Heart right ventricle (tissue), 16 donors: ENCODE measurements at regions not wholly inside any gene's neighbourhood (a gene's known extent, or its start where the extent isn't known, plus 50 kb on each side); places are given as distances from the start of the nearest gene placed in this dataset.
A peak's percentile ranks its signal among the peaks of the same experiment; 100 is the strongest.

ENCODE experiments used
- ATAC-seq, 8 donors: fragments of 200-7000 bp; cut with Tn5 transposase; one replicate each; pipeline ENCODE4 v1.9.1; 2020; ENCODE audit warnings: mild to moderate bottlenecking in 8 of 8, moderate library complexity in 8 of 8, moderate number of reproducible peaks in 1 of 8
- DNase-seq, 2 donors: peaks; one replicate each; pipeline ENCODE4 v3.0.0-alpha.2; 2020
- H3K27ac ChIP-seq, 10 donors: fragments of 200-600 bp; sonication (generic) in 2 of 10; one replicate each; pipeline versions ENCODE4 v1.5.0 to v1.8.0; 2020 to 2022; ENCODE audit warnings: mild to moderate bottlenecking in 3 of 10
- H3K27me3 ChIP-seq, 7 donors: fragments of 200-600 bp; one replicate each; pipeline ENCODE4 v1.8.0; 2021 to 2022; ENCODE audit warnings: mild to moderate bottlenecking in 2 of 7
- H3K36me3 ChIP-seq, 9 donors: fragments of 200-600 bp; sonication (generic) in 1 of 9; one replicate each; pipeline versions ENCODE4 v1.5.0 to v1.8.0; 2020 to 2022; ENCODE audit warnings: mild to moderate bottlenecking in 2 of 9
- H3K4me1 ChIP-seq, 9 donors: fragments of 200-600 bp; sonication (generic) in 1 of 9; one replicate each; pipeline versions ENCODE4 v1.5.0 to v1.8.0; 2020 to 2022; ENCODE audit warnings: mild to moderate bottlenecking in 4 of 9
- H3K4me3 ChIP-seq, 10 donors: fragments of 200-600 bp; sonication (generic) in 2 of 10; one replicate each; pipeline versions ENCODE4 v1.5.0 to v1.8.0; 2020 to 2022; ENCODE audit warnings: mild to moderate bottlenecking in 7 of 10, moderate library complexity in 2 of 10
- H3K9me3 ChIP-seq, 11 donors: fragments of 200-600 bp in 10 of 11; sonication (generic) in 2 of 11; one replicate each; pipeline versions ENCODE4 v1.5.0 to v1.8.0; 2013 to 2022; ENCODE audit warnings: mild to moderate bottlenecking in 2 of 11, control low read depth in 1 of 11, moderate library complexity in 1 of 11
- whole genome bisulfite sequencing, 2 donors: extraction: QIAGEN DNeasy Blood & Tissue Kit; methylation state at CpG; one replicate each; pipeline ENCODE4 v1.1.7; 2013; ENCODE audit warnings: inconsistent platforms in 1 of 2; 5-methylcytosine and 5-hydroxymethylcytosine counted together
- intact Hi-C, 10 donors: fragments of 100-400 bp; cut with DNase I; formaldehyde crosslinking; loops; one replicate each; pipeline versions ENCODE4 v1.11.1 to v1.14.2; 2022
- TF ChIP-seq, protein P1 (sequence below), 9 donors: fragments of 200-600 bp; sonication (generic) in 2 of 9; IDR thresholded peaks; one replicate each; pipeline versions ENCODE4 v1.5.0 to v1.8.0; 2021 to 2022; ENCODE audit warnings: antibody characterized with exemption in 9 of 9, mild to moderate bottlenecking in 5 of 9, moderate library complexity in 1 of 9
- donor health status: Arrhythmogenic right ventricular cardiomyopathy.
- donor health status: ischemic (EF 13 %, LVEDD 7.1; RV severe dilation, severe dysfunction).
- donor health status: healthy with polysubstance abuse.
- donor health status: DM: no; HTN: yes; CAD: no.
- donor health status: DM: no; HTN: no; CAD: no.
- donor health status: ischemic (EF 25% LVEDD 6.9; RV normal size, moderate dysfunction).
- donor health status: ischemic (EF 25% LVEDD 5.7; RV mildly dilated, moderate dysfunction).
- donor health status: healthy.
- donor health status: DM: yes; HTN: yes; CAD: no.
- donor health status: Ischemic cardiomyopathy.
- donor health status: ischemic (EF 35%, LVEDD 5.7; RV mildly dilated, moderate dysfunction).
- donor health status: nonischemic (EF 11% LVEDD 7.7; RV severe dilation, severe dysfunction).
- donor health status: DM: yes; HTN: yes; CAD: no.
- donor health status: PGD.
- donor health status: ischemic (EF 29% LVEDD 5.4; RV normal size, mild dysfunction).
- donor health status: nonischemic (EF 23%, LVEDD 6.1; RV moderate dilation, normal function).

DNA sequence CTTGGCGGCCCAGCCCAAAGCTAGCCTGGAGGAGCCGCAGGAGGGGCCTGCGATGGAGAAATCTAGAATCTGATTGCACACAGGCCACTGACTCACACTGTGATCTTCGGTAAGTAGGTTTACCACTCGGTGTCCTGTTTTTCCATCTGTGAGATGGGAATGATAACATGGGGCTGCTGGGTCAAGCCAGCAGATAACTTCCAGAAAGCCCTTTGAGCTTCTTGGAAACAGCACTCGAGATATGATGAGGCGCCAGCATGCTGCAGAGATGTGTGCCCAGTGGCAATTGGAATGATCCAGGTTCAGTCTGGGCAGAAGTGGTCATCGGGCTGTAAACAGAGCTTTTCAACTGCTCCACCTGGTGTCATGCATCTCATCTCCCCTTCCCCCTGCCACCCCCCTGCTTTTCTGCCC, 771.3 kb upstream of the TBX3 start:
- TF ChIP-seq, protein P1, sequence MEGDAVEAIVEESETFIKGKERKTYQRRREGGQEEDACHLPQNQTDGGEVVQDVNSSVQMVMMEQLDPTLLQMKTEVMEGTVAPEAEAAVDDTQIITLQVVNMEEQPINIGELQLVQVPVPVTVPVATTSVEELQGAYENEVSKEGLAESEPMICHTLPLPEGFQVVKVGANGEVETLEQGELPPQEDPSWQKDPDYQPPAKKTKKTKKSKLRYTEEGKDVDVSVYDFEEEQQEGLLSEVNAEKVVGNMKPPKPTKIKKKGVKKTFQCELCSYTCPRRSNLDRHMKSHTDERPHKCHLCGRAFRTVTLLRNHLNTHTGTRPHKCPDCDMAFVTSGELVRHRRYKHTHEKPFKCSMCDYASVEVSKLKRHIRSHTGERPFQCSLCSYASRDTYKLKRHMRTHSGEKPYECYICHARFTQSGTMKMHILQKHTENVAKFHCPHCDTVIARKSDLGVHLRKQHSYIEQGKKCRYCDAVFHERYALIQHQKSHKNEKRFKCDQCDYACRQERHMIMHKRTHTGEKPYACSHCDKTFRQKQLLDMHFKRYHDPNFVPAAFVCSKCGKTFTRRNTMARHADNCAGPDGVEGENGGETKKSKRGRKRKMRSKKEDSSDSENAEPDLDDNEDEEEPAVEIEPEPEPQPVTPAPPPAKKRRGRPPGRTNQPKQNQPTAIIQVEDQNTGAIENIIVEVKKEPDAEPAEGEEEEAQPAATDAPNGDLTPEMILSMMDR (IDR thresholded peaks at IDR 0.05), result no peak
- Histone ChIP-seq H3K27ac (no peak overlapping the region), H3K9me3 (peaks cover 0 to 6% (median 0%) of the 10 kb centered on the region in 11 donors), H3K36me3 (no peaks in the 10 kb centered on the region), H3K4me1 (peaks cover 0 to 24% (median 4%) of the 10 kb centered on the region in 9 donors), H3K27me3 (peaks cover 0 to 26% (median 0%) of the 10 kb centered on the region in 7 donors), H3K4me3 (no peak overlapping the region)
- intact Hi-C loops, result loop anchor here in 2 of 10 donors (10.0 kb wide), 2 partner anchors 140 to 170 kb away; no protein-coding TSS in a partner anchor
- no peak for ATAC-seq
- DNase-seq, result no peak
- 67 to 69% methylated on average over 8 of the region's 8 CpGs for WGBS, 2 donors

DNA sequence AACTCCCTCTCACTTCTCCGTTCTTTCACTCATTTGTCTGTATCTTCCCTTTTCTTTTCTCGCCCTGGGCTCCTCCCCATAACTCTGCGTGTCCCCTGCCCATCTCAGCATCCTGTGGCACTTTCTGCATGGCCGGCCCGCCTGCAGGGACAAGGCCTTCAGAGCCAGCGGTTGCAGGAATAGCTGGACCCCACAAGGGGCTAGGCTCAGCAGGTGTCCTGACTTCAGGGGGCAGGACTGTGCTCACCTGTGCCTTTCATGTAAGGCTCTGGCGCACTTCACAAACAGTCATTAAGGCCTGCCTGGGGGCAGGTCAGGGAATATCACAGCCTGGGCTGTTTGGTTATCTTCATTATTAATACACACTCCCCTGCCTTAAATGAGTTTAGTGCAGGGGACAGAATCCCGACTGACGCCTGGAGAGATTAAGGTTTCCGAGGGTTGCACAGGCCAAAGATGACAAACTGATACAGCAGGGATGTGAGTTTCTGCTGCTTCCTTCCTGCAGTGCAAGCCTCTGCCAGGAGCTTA, 768.8 kb upstream of the TBX3 start:
- H3K27ac ChIP-seq, result peak overlapping the region in 5 of 10 donors; percentile 2 to 48 (median 44)
- ATAC-seq (no peak), DNase-seq (no peak)
- H3K4me1 ChIP-seq, result peaks cover 0 to 24% (median 4%) of the 10 kb centered on the region in 9 donors
- no peaks in the 10 kb centered on the region for H3K9me3 ChIP-seq
- intact Hi-C loops, result loop anchor here in 3 of 10 donors (1.0 to 10.0 kb wide), 6 partner anchors 51 to 771 kb away; partner anchors contain the start of gene TBX3 (in 1 of the 3)
- 83 to 84% methylated on average over 10 of the region's 10 CpGs for WGBS, 2 donors
- H3K4me3 ChIP-seq, result no peak overlapping the region
- H3K27me3 ChIP-seq, result peaks cover 0 to 29% (median 0%) of the 10 kb centered on the region in 7 donors
- no peaks in the 10 kb centered on the region for H3K36me3 ChIP-seq
- TF ChIP-seq, protein P1 (IDR thresholded peaks at IDR 0.05), result no peak

DNA sequence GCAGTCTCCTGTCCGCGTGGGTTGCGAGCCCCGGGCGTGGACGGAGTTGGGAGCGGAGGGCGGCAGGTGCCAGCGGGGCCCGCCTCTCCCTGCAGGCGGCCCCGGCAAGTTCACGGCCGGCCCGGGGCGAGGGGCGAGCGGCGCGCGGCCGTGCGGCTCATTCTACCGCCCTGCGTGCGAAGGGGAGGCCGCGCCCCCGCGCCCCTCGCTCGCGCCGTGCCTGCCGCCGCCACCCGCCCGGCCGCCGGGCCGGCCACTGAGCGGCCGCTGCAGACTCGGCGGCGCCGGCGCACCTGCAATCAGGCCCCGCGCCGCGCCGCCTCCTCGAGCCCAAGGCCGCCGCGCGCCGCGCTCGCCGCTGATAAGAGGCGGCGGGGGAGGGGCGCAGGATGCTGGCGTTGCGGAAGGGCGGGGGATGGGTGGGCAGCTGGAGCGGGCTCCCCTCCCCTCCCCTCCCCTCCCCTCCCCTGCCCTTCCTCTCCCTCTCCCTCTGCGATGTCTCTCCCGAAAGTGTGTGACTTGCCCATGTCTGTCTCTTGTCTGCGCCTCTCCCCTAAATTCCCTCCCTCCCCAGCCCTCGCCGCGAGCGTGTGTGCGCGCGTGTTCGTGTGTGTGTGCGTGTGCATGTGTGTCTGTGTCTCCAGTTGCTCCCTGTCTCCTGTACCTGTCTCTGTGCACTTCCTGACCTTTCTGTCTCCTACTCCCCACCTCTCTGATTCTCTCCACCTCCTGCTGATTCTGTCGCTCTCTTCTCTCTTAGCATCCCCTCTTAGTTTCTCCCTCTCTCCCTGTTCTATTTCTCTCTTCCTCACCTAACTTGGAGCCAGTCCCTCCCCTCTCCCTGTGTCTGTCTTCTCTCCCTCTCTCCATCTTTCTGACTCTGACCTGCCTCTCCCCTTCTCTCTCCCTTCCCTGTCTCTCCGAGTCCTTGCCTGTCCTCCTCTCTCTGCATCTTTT, 768.1 kb upstream of the TBX3 start:
- Histone ChIP-seq H3K36me3 (no peaks in the 10 kb centered on the region), H3K9me3 (no peaks in the 10 kb centered on the region), H3K27ac (peak overlapping the region in 7 of 10 donors; percentile 51 to 81 (median 72)), H3K4me3 (peak overlapping the region in 9 of 10 donors; percentile 24 to 53 (median 39)), H3K27me3 (peaks cover 0 to 29% (median 0%) of the 10 kb centered on the region in 7 donors), H3K4me1 (peaks cover 0 to 24% (median 4%) of the 10 kb centered on the region in 9 donors)
- TF ChIP-seq, protein P1 (IDR thresholded peaks at IDR 0.05), result no peak
- ATAC-seq (peak; percentile 66 to 85 (median 74)), DNase-seq (peak; percentile 63 to 67)
- 3% methylated on average over 75 to 83 of the region's 83 CpGs for WGBS, 2 donors
- intact Hi-C loops, result loop anchor here in 3 of 10 donors (1.0 to 10.0 kb wide), 7 partner anchors 15 to 770 kb away; partner anchors contain the start of gene TBX3 (in 1 of the 3)
